A673 (cell line): ENCODE measurements at regions not wholly inside any gene's neighbourhood (a gene's known extent, or its start where the extent isn't known, plus 50 kb on each side); places are given as distances from the start of the nearest gene placed in this dataset.
A peak's percentile ranks its signal among the peaks of the same experiment; 100 is the strongest.

ENCODE experiments used
- CTCF ChIP-seq: fragments of 300-800, 200-600 bp; sonication (generic); conservative IDR thresholded peaks from 2 replicates; pipeline ENCODE4 v1.5.1; 2017; ENCODE audit warnings: low read depth, mild to moderate bottlenecking, antibody characterized with exemption, low read length, moderate library complexity, mixed read lengths
- EZH2 ChIP-seq: fragments of 200-600 bp; sonication (generic); IDR thresholded peaks from 2 replicates; pipeline ENCODE4 v1.6.1; 2017; ENCODE audit warnings: borderline replicate concordance, low read depth, mild to moderate bottlenecking, mixed read lengths, antibody characterized with exemption, low read length; ENCODE audit not compliant: poor library complexity, severe bottlenecking

GRCh38 chr4:16443504-16444088, 217.3 kb upstream of the TAPT1 start:
- TF ChIP-seq CTCF (peak; percentile 74), EZH2 (no peak)
